NT2/D1 (cell line): ENCODE measurements at regions not wholly inside any gene's neighbourhood (a gene's known extent, or its start where the extent isn't known, plus 50 kb on each side); places are given as distances from the start of the nearest gene placed in this dataset.
"Not testable (repeated sequence)": the region's sequence is repeated elsewhere in the genome, so short reads cannot be mapped to it uniquely, and the experiment has no call there.

Experiments
- DNase-seq: peaks from one replicate; pipeline ENCODE4 v3.0.0-alpha.2; 2011; ENCODE audit warnings: low read depth, low spot score
- H3K27me3 ChIP-seq: 2 replicates; pipeline ENCODE4 v1.6.0; 2011; ENCODE audit warnings: mild to moderate bottlenecking; ENCODE audit not compliant: insufficient read length, insufficient read depth
- H3K36me3 ChIP-seq: 2 replicates; pipeline ENCODE4 v1.6.1; 2011; ENCODE audit warnings: mild to moderate bottlenecking, low read length, mixed read lengths; ENCODE audit not compliant: insufficient read depth, insufficient read length
- H3K4me1 ChIP-seq: 2 replicates; pipeline ENCODE4 v1.5.1; 2011; ENCODE audit not compliant: insufficient read depth, insufficient read length
- H3K4me3 ChIP-seq: 2 replicates; pipeline ENCODE4 v1.5.1; 2011; ENCODE audit warnings: low read depth; ENCODE audit not compliant: insufficient read length
- H3K9ac ChIP-seq: 2 replicates; pipeline ENCODE4 v1.6.0; 2011; ENCODE audit warnings: low read depth; ENCODE audit not compliant: insufficient read length
- H3K9me3 ChIP-seq: 2 replicates; pipeline ENCODE4 v1.5.1; 2011; ENCODE audit warnings: mild to moderate bottlenecking, low read length; ENCODE audit not compliant: insufficient read depth
- SUZ12 ChIP-seq: IDR thresholded peaks from 2 replicates; pipeline ENCODE4 v1.6.1; 2011; ENCODE audit not compliant: insufficient read length, insufficient read depth; ENCODE audit errors: extremely low read depth
- YY1 ChIP-seq: IDR thresholded peaks from 2 replicates; pipeline ENCODE4 v1.6.1; 2011; ENCODE audit not compliant: insufficient read length, insufficient read depth
- ZNF274 ChIP-seq: IDR thresholded peaks from 2 replicates; pipeline ENCODE4 v1.6.1; 2011; ENCODE audit warnings: mild to moderate bottlenecking, low read depth, low read length

DNA sequence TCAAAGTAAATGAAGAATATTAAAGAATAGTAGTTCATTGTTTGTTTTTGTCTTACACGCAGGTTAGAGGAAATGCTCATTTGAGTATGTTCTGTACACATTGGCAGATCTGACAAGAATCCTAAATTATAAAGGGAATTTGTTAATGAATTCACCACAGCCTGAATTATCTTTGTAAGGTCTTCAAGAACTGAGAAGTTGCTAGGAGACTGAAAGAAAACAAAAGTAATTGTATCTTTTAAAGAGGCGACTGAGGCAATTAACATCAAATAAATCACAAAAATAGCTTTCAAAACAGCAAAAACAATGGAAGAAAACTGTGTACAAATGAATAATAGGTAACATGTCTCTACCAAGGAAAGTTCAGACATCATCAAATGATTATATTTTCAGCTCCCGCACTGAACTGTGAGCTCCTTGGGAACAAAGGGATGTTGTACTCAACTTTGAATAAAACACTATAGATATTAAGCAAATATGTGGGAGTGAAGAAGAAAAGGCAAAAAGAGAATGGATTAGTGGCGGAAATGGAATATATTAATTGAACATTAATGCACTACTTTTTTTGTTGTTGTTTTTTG is 51.7 kb upstream of the ATIC start:
- DNase-seq = no peak
- Histone ChIP-seq H3K4me1 (no peaks in the 10 kb centered on the region), H3K27me3 (no peaks in the 10 kb centered on the region), H3K36me3 (no peaks in the 10 kb centered on the region), H3K4me3 (no peak overlapping the region), H3K9ac (no peak overlapping the region), H3K9me3 (no peaks in the 10 kb centered on the region)
- TF ChIP-seq ZNF274 (no peak), YY1 (no peak), SUZ12 (no peak)

DNA sequence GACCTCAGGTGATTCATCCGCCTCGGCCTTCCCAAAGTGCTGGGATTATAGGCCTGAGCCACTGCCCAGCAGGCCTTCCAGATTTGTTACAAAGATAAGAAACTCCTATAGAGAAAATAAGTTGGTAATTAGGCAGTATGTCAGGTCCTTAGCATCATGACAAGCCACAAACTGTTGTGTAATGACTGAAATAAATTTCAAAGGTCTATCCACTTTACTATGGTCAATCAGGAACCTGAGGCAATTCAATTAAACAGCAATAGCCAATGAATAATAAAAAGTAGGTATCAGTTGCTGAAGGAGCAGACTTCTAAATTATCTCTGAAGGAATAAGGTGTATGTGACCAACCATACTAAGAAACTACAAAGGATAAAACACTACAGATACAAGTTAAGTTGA is 62.4 kb upstream of the ATIC start:
- no peak for DNase-seq
- H3K27me3 ChIP-seq = no peaks in the 10 kb centered on the region
- H3K36me3 ChIP-seq = no peaks in the 10 kb centered on the region
- no peak overlapping the region for H3K4me3 ChIP-seq
- no peak overlapping the region for H3K9ac ChIP-seq
- no peak for TF ChIP-seq ZNF274
- TF ChIP-seq SUZ12 = no peak
- no peak for TF ChIP-seq YY1
- H3K4me1 ChIP-seq = no peaks in the 10 kb centered on the region
- peaks cover 16% of the 10 kb centered on the region; the same call in 1 of the 2 replicates for H3K9me3 ChIP-seq

DNA sequence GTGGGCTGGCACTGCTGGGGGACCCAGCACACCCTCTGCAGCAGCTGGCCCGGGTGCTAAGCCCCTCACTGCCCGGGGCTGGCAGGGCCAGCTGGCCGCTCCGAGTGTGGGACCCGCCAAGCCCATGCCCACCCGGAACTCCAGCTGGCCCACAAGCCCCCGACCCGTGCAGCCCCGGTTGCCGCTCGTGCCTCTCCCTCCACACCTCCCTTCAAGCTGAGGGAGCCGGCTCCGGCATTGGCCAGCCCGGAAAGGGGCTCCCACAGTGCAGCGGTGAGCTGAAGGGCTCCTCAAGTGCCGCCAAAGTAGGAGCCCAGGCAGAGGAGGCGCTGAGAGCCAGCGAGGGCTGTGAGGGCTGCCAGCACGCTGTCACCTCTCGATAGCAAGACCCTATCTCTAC is 65.9 kb upstream of the ATIC start:
- not testable (repeated sequence) for H3K4me3 ChIP-seq, H3K27me3 ChIP-seq, H3K4me1 ChIP-seq, DNase-seq, H3K9me3 ChIP-seq, H3K36me3 ChIP-seq, H3K9ac ChIP-seq

DNA sequence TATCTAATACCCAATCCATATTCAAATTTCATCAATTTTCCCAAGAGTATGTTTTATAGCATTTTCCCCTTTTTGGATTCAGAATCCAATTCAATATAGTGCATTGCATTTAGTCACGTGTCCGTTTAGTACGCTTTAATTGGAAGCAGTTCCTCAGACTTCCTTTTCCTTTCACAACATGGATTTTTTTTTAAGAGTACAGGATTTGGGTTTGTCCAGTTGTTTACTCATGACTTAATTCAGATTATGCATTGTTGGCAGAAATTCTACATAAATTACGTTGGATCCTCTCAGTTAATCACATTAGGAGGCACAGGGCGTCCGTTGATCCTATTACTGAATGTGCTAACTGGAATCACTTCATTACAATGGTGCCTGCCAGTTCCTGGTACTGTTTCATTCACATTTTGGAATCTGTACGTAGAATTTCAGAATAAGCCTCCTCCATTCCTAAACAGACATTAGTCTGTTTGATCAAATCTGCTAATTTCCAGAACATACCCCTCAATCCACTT is 70.0 kb upstream of the ATIC start:
- H3K4me1 ChIP-seq = no peaks in the 10 kb centered on the region
- no peak overlapping the region for H3K9ac ChIP-seq
- H3K36me3 ChIP-seq = no peaks in the 10 kb centered on the region
- no peak for DNase-seq
- no peaks in the 10 kb centered on the region for H3K27me3 ChIP-seq
- no peak for TF ChIP-seq ZNF274
- no peak for TF ChIP-seq SUZ12
- TF ChIP-seq YY1 = no peak
- no peak overlapping the region for H3K4me3 ChIP-seq
- peaks cover 7% of the 10 kb centered on the region; the same call in 1 of the 2 replicates for H3K9me3 ChIP-seq

DNA sequence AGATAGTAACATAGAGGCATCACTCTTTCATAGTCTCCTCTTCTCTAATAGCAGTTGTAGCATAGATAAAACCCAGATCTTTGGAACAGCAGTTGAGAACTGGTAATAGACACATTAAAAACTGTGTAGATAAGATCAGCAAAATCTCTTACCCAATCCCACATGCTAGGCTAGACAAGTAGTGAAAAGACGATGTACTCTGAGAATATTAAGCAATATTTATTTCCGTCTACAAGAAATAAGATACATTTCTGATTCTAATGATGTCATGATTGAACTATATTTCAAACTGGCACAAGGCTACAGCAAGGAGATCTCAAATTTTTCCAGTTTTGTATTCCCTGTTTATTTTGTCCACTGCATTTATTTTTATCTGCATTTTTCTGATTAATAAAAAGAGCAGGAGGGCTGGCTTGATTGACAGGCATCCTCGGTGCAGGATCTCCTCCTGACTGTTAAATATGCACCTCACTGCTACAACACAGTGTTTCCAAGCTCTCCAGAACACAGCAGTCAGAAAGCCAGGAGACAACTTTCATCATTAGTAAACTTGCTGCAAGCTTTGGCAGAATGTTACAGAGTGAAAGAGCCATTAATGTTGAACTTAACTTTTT is 73.3 kb upstream of the ATIC start:
- H3K27me3 ChIP-seq = no peaks in the 10 kb centered on the region
- no peak overlapping the region for H3K4me3 ChIP-seq
- no peaks in the 10 kb centered on the region for H3K9me3 ChIP-seq
- TF ChIP-seq YY1 = no peak
- no peak for TF ChIP-seq ZNF274
- TF ChIP-seq SUZ12 = no peak
- DNase-seq = no peak
- H3K9ac ChIP-seq = no peak overlapping the region
- H3K4me1 ChIP-seq = no peaks in the 10 kb centered on the region
- H3K36me3 ChIP-seq = no peaks in the 10 kb centered on the region

DNA sequence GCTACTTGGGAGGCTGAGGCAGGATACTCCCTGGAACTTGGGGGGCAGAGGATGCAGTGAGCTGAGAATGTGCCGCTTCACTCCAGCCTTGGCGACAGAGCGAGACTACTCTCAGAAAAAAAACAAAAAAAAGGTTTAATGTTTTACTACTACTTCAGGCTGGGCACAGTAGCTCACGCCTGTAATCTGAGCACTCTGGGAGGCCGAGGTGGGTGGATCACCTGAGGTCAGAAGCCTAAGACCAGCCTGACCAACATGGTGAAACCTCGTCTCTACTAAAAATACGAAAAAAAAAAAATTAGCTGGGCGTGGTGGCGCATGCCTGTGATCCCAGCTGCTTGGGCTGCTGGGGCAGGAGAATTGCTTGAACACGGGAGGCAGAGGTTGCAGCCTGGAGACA is 75.7 kb upstream of the ATIC start:
- Histone ChIP-seq H3K9me3 (no peaks in the 10 kb centered on the region), H3K27me3 (no peaks in the 10 kb centered on the region), H3K4me1 (no peaks in the 10 kb centered on the region), H3K9ac (no peak overlapping the region), H3K36me3 (no peaks in the 10 kb centered on the region), H3K4me3 (no peak overlapping the region)
- TF ChIP-seq YY1 = no peak
- TF ChIP-seq ZNF274 = no peak
- TF ChIP-seq SUZ12 = no peak
- no peak for DNase-seq

DNA sequence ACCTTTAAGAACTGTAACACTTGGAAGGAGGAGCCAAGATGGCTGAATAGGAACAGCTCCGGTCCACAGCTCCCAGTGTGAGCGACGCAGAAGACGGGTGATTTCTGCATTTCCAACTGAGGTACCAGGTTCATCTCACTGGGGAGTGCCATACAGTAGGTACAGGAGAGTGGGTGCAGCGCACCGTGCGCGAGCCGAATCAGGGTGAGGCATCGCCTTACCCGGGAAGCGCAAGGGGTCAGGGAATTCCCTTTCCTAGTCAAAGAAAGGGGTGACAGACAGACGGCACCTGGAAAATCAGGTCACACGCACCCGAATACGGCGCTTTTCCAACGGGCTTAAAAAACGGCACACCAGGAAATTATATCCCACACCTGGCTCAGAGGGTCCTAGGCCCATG is 81.8 kb upstream of the ABCA12 start:
- H3K9me3 ChIP-seq = peaks cover 34% of the 10 kb centered on the region; the same call in 1 of the 2 replicates
- H3K4me3 ChIP-seq, H3K27me3 ChIP-seq, H3K4me1 ChIP-seq, H3K36me3 ChIP-seq, DNase-seq, H3K9ac ChIP-seq: not testable (repeated sequence)
